ENCODE measurements at regions not wholly inside any gene's neighbourhood (a gene's known extent, or its start where the extent isn't known, plus 50 kb on each side); places are given as distances from the start of the nearest gene placed in this dataset.
A peak's percentile ranks its signal among the peaks of the same experiment; 100 is the strongest.

GRCh38 chr1:219060798-219061197, 112.9 kb upstream of the LYPLAL1 start:
- H3K27ac ChIP-seq, result no peak overlapping the region
- H4K20me1 ChIP-seq (ENCODE audit: insufficient read depth), result no peaks in the 10 kb centered on the region
- H3K27me3 ChIP-seq (ENCODE audit: insufficient read depth, low read depth), result no peaks in the 10 kb centered on the region
- H2AFZ ChIP-seq (ENCODE audit: low read depth), result no peak overlapping the region
- H3K36me3 ChIP-seq (ENCODE audit: insufficient read depth), result no peaks in the 10 kb centered on the region
- H3K79me2 ChIP-seq (ENCODE audit: insufficient read depth, low read depth), result no peaks in the 10 kb centered on the region
- H3K9ac ChIP-seq, result no peak overlapping the region
- H3K4me2 ChIP-seq, result no peak overlapping the region
- H3K4me3 ChIP-seq (IDR thresholded peaks at IDR 0.05; ENCODE audit: insufficient read depth, low read depth, low read length), result no peak overlapping the region
- no peaks in the 10 kb centered on the region for H3K4me1 ChIP-seq (ENCODE audit: low read depth, poor library complexity, severe bottlenecking)
- no peak for TF ChIP-seq CTCF (conservative IDR thresholded peaks at IDR 0.05; ENCODE audit: low read depth, low read length)

GRCh38 chr1:219062161-219062560, 111.5 kb upstream of the LYPLAL1 start:
- no peak for TF ChIP-seq CTCF (conservative IDR thresholded peaks at IDR 0.05; ENCODE audit: low read depth, low read length)
- H3K4me3 ChIP-seq (IDR thresholded peaks at IDR 0.05; ENCODE audit: insufficient read depth, low read depth, low read length), result no peak overlapping the region
- H4K20me1 ChIP-seq (ENCODE audit: insufficient read depth), result no peaks in the 10 kb centered on the region
- H2AFZ ChIP-seq (ENCODE audit: low read depth), result no peak overlapping the region
- H3K36me3 ChIP-seq (ENCODE audit: insufficient read depth), result no peaks in the 10 kb centered on the region
- no peak overlapping the region for H3K4me2 ChIP-seq
- H3K9ac ChIP-seq, result no peak overlapping the region
- H3K4me1 ChIP-seq (ENCODE audit: low read depth, poor library complexity, severe bottlenecking), result no peaks in the 10 kb centered on the region
- no peaks in the 10 kb centered on the region for H3K79me2 ChIP-seq (ENCODE audit: insufficient read depth, low read depth)
- no peaks in the 10 kb centered on the region for H3K27me3 ChIP-seq (ENCODE audit: insufficient read depth, low read depth)
- no peak overlapping the region for H3K27ac ChIP-seq

- Histone ChIP-seq H3K4me2 (no peak overlapping the region), H4K20me1 (ENCODE audit: insufficient read depth) (no peaks in the 10 kb centered on the region), H3K36me3 (ENCODE audit: insufficient read depth) (no peaks in the 10 kb centered on the region), H3K27me3 (ENCODE audit: insufficient read depth, low read depth) (no peaks in the 10 kb centered on the region), H3K4me3 (IDR thresholded peaks at IDR 0.05; ENCODE audit: insufficient read depth, low read depth, low read length) (no peak overlapping the region), H3K9ac (no peak overlapping the region), H3K4me1 (ENCODE audit: low read depth, poor library complexity, severe bottlenecking) (no peaks in the 10 kb centered on the region), H3K27ac (no peak overlapping the region), H3K79me2 (ENCODE audit: insufficient read depth, low read depth) (no peaks in the 10 kb centered on the region), H2AFZ (ENCODE audit: low read depth) (no peak overlapping the region)
- no peak for TF ChIP-seq CTCF (conservative IDR thresholded peaks at IDR 0.05; ENCODE audit: low read depth, low read length)
These were observed 107.6 kb upstream of the LYPLAL1 start for GRCh38 chr1:219066098-219066497.

GRCh38 chr1:219066631-219067349, 106.9 kb upstream of the LYPLAL1 start:
- Histone ChIP-seq H4K20me1 (ENCODE audit: insufficient read depth) (no peaks in the 10 kb centered on the region), H3K4me3 (IDR thresholded peaks at IDR 0.05; ENCODE audit: insufficient read depth, low read depth, low read length) (no peak overlapping the region), H3K79me2 (ENCODE audit: insufficient read depth, low read depth) (no peaks in the 10 kb centered on the region), H2AFZ (ENCODE audit: low read depth) (no peak overlapping the region), H3K36me3 (ENCODE audit: insufficient read depth) (no peaks in the 10 kb centered on the region), H3K9ac (no peak overlapping the region), H3K27me3 (ENCODE audit: insufficient read depth, low read depth) (no peaks in the 10 kb centered on the region), H3K4me1 (ENCODE audit: low read depth, poor library complexity, severe bottlenecking) (no peaks in the 10 kb centered on the region), H3K4me2 (no peak overlapping the region), H3K27ac (no peak overlapping the region)
- TF ChIP-seq CTCF (conservative IDR thresholded peaks at IDR 0.05; ENCODE audit: low read depth, low read length), result peak; percentile 70

Measured in KMS-11 (cell line).